Ascending aorta (tissue), 2 donors: ENCODE measurements at regions not wholly inside any gene's neighbourhood (a gene's known extent, or its start where the extent isn't known, plus 50 kb on each side); places are given as distances from the start of the nearest gene placed in this dataset.

Experiments
- DNase-seq, 2 donors: peaks; one replicate each; pipeline ENCODE4 v3.0.0-alpha.2; 2019; ENCODE audit warnings: low spot score in 2 of 2
- H3K27ac ChIP-seq, 2 donors: fragments of 200-600 bp; sonication (generic); one replicate each; pipeline ENCODE4 v1.5.1; 2016 to 2017; ENCODE audit warnings: mild to moderate bottlenecking in 1 of 2
- H3K27me3 ChIP-seq: fragments of 200-600 bp; sonication (generic); one replicate; pipeline ENCODE4 v1.5.1; 2017
- H3K36me3 ChIP-seq, 2 donors: fragments of 200-600 bp; sonication (generic); one replicate each; pipeline ENCODE4 v1.5.1; 2016
- H3K4me1 ChIP-seq, 2 donors: fragments of 200-600 bp; sonication (generic); one replicate each; pipeline ENCODE4 v1.5.1; 2016 to 2017; ENCODE audit warnings: mild to moderate bottlenecking in 1 of 2
- H3K4me3 ChIP-seq, 2 donors: fragments of 200-600 bp; sonication (generic); one replicate each; pipeline ENCODE4 v1.5.1; 2016 to 2017; ENCODE audit warnings: mild to moderate bottlenecking in 1 of 2
- H3K9me3 ChIP-seq, 2 donors: fragments of 200-600 bp; sonication (generic); one replicate each; pipeline ENCODE4 v1.5.1; 2016
- intact Hi-C: fragments of 100-400 bp; cut with DNase I; formaldehyde crosslinking; loops from one replicate; pipeline ENCODE4 v1.15.1; 2023
- TF ChIP-seq, protein P1 (sequence below), 3 experiments: fragments of 200-600 bp in 2 of 3; fragments of 450-650 bp in 1 of 3; sonication (generic) in 2 of 3; IDR thresholded peaks; one replicate each; pipeline ENCODE4 v1.5.1; 2016 to 2019; ENCODE audit warnings: antibody characterized with exemption in 3 of 3, mild to moderate bottlenecking in 1 of 3, moderate library complexity in 1 of 3

DNA sequence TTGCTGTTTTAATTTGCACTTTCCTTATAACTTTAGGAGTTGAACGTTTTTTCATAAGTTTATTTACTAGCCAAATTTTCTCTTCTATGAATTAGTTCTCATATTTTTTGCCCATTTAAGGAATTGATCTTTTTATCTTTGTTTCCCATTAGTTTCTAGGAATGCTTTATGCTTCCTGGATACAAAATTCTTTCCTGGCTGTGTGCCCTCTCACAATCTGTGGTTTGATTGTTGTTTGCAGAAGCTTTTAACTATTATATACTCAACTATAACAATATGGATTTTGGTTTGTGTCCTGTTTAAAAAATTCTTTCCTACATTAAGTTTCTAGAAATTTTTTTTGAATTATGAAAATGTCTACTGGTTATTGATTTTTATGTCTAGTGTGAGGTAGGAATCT, 206.3 kb downstream of the CSNK1G3 start:
- H3K36me3 ChIP-seq, result no peaks in the 10 kb centered on the region
- H3K9me3 ChIP-seq, result no peaks in the 10 kb centered on the region
- H3K27ac ChIP-seq, result no peak overlapping the region
- no peaks in the 10 kb centered on the region for H3K4me1 ChIP-seq
- no peak for DNase-seq
- no peaks in the 10 kb centered on the region for H3K27me3 ChIP-seq
- H3K4me3 ChIP-seq, result no peak overlapping the region
- TF ChIP-seq, protein P1, sequence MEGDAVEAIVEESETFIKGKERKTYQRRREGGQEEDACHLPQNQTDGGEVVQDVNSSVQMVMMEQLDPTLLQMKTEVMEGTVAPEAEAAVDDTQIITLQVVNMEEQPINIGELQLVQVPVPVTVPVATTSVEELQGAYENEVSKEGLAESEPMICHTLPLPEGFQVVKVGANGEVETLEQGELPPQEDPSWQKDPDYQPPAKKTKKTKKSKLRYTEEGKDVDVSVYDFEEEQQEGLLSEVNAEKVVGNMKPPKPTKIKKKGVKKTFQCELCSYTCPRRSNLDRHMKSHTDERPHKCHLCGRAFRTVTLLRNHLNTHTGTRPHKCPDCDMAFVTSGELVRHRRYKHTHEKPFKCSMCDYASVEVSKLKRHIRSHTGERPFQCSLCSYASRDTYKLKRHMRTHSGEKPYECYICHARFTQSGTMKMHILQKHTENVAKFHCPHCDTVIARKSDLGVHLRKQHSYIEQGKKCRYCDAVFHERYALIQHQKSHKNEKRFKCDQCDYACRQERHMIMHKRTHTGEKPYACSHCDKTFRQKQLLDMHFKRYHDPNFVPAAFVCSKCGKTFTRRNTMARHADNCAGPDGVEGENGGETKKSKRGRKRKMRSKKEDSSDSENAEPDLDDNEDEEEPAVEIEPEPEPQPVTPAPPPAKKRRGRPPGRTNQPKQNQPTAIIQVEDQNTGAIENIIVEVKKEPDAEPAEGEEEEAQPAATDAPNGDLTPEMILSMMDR (IDR thresholded peaks at IDR 0.05), result no peak
- intact Hi-C loops, result no loop called here

DNA sequence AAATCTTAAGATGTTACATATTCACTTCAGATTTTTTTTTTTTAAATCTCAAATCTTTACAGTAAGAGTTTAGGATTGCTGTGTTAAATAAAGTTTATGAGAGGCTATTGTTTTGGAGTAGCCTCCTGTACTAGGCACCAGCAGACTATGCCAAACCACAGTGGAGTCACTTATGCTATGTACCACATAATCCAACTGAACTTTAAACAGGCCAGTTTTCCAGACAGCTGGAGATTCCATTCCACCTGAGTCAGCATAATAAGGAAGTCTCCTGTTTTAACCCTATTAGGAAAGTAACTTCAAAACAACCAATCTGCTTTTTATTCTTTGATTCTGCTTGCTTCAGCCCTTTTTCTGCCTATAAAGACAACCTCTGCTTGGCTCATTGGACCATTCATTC, 205.2 kb downstream of the CSNK1G3 start:
- no peaks in the 10 kb centered on the region for H3K36me3 ChIP-seq

DNA sequence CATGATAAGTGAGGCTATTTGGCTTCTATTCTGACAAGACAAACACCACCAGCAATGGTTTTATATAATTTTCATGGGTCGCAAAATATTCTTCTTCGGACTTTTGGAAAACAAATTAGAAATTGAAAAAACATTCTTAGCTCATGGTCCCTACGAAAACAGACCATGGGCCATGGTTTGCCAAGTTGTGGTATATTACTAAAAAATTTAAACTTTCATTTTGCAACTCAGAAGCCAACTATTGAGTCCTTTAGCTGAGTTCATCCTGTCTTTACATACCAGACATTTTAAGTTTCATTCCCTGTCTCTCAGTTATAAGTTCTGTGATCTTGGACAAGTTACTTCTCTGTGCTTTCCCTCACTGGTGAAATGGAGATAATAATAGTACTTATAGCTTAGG, 198.1 kb downstream of the CSNK1G3 start:
- Histone ChIP-seq H3K4me3 (no peak overlapping the region), H3K27me3 (no peaks in the 10 kb centered on the region), H3K9me3 (peaks cover 4 to 19% of the 10 kb centered on the region in 2 donors), H3K27ac (peak overlapping the region in 1 of 2 donors; percentile 6), H3K36me3 (no peaks in the 10 kb centered on the region), H3K4me1 (no peaks in the 10 kb centered on the region)
- TF ChIP-seq, protein P1 (IDR thresholded peaks at IDR 0.05), result no peak
- DNase-seq, result no peak
- intact Hi-C loops, result no loop called here

More for the DNA sequence above, 205.2 kb downstream of the CSNK1G3 start:
- no peaks in the 10 kb centered on the region for H3K27me3 ChIP-seq
- H3K27ac ChIP-seq, result no peak overlapping the region
- no peak for DNase-seq
- no peak overlapping the region for H3K4me3 ChIP-seq
- no peaks in the 10 kb centered on the region for H3K4me1 ChIP-seq
- TF ChIP-seq, protein P1 (IDR thresholded peaks at IDR 0.05), result no peak
- intact Hi-C loops, result no loop called here
- peaks cover 0 to 5% of the 10 kb centered on the region in 2 donors for H3K9me3 ChIP-seq

DNA sequence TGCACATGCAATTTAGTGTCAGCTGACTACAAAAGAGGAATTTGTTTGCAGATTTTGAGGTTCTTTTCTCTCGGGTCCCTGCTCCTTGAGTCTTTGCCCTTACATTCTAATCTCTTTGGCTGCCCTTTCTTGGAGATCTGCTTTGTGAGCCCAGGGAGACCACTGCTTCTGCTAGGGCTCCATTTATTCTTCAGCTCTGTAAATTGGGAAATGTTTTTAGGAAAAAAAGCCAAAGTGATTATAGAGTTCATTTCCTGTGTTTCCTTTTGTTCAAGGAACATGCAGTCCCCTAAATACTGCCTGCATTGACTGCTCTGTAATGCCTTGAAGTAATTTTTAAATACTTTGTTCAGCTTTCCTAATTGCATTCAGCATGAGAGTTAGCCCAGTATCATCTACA, 197.4 kb downstream of the CSNK1G3 start:
- Histone ChIP-seq H3K4me3 (no peak overlapping the region), H3K9me3 (peaks cover 4 to 19% of the 10 kb centered on the region in 2 donors), H3K4me1 (no peaks in the 10 kb centered on the region), H3K27me3 (no peaks in the 10 kb centered on the region), H3K27ac (no peak overlapping the region), H3K36me3 (no peaks in the 10 kb centered on the region)
- DNase-seq, result no peak
- TF ChIP-seq, protein P1 (IDR thresholded peaks at IDR 0.05), result no peak
- intact Hi-C loops, result no loop called here

DNA sequence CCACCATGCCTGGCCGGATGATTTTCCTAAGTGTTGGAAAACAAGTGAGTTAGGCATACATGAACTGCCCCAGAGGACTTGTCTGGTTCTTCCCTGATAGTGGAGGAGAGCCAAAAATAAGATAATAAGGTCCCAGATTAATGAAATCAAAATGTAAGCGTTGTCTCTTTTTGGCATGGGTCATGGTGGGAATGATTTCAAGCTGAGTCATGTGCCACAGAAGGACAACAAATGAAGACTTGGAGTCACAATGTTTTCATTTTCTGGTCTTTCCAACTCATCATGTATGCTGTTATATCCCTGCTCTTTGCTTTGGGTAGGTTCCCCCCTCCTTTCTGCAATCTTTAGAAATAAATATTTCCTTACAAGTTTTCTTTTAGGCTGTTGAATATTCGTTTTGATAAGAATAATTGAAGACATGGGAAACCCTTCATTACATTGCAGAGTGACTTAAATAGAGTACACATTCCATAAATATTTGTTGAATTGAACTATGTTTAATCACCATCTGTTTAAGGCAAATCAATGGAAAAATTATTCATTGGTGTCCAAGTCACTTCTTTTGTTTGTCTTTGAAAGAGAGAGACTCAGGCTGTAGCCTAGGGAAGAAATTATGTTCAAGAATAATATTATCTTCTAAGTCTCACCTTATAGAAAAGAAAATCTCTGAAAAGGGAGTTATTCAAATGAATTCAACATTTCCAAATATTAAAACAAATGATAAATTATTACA, 196.3 kb downstream of the CSNK1G3 start:
- Histone ChIP-seq H3K36me3 (no peaks in the 10 kb centered on the region), H3K4me3 (no peak overlapping the region), H3K9me3 (peaks cover 4 to 19% of the 10 kb centered on the region in 2 donors), H3K27ac (peak overlapping the region in 1 of 2 donors; percentile 2), H3K27me3 (no peaks in the 10 kb centered on the region), H3K4me1 (no peaks in the 10 kb centered on the region)
- TF ChIP-seq, protein P1 (IDR thresholded peaks at IDR 0.05), result no peak
- DNase-seq, result no peak
- intact Hi-C loops, result no loop called here
